Ishikawa (cell line): ENCODE measurements at regions not wholly inside any gene's neighbourhood (a gene's known extent, or its start where the extent isn't known, plus 50 kb on each side); places are given as distances from the start of the nearest gene placed in this dataset.

Source experiments
- CEBPB ChIP-seq: IDR thresholded peaks from 2 replicates; pipeline ENCODE4 v1.6.1; 2012
- CREB1 ChIP-seq: IDR thresholded peaks from 2 replicates; pipeline ENCODE4 v1.6.1; 2012; ENCODE audit warnings: low read depth
- EGR1 ChIP-seq: IDR thresholded peaks from 2 replicates; pipeline ENCODE4 v1.6.1; 2012
- EP300 ChIP-seq: IDR thresholded peaks from 2 replicates; pipeline ENCODE4 v1.6.1; 2012; ENCODE audit warnings: borderline replicate concordance
- FOXM1 ChIP-seq: IDR thresholded peaks from 2 replicates; pipeline ENCODE4 v1.6.1; 2012; ENCODE audit warnings: low read depth, borderline replicate concordance
- NFIC ChIP-seq: IDR thresholded peaks from 2 replicates; pipeline ENCODE4 v1.6.1; 2012
- RAD21 ChIP-seq: IDR thresholded peaks from 2 replicates; pipeline ENCODE4 v1.6.1; 2012; ENCODE audit warnings: low read depth
- TAF1 ChIP-seq: IDR thresholded peaks from 2 replicates; pipeline ENCODE4 v1.6.1; 2012; ENCODE audit warnings: low read depth, mild to moderate bottlenecking
- TCF12 ChIP-seq: IDR thresholded peaks from 2 replicates; pipeline ENCODE4 v1.6.1; 2012; ENCODE audit warnings: low read depth
- TEAD4 ChIP-seq: IDR thresholded peaks from 2 replicates; pipeline ENCODE4 v1.6.1; 2012
- YY1 ChIP-seq: IDR thresholded peaks from 2 replicates; pipeline ENCODE4 v1.6.1; 2012; ENCODE audit warnings: low read depth
- ZBTB7A ChIP-seq: IDR thresholded peaks from 2 replicates; pipeline ENCODE4 v1.6.1; 2012; ENCODE audit warnings: low read depth
- TF ChIP-seq, protein P1 (sequence below): IDR thresholded peaks from 2 replicates; pipeline ENCODE4 v1.6.1; 2012
- TF ChIP-seq, protein P2 (sequence below): IDR thresholded peaks from 2 replicates; pipeline ENCODE4 v1.6.1; 2012; ENCODE audit warnings: low read depth, mild to moderate bottlenecking
- TF ChIP-seq, protein P3 (sequence below): IDR thresholded peaks from 2 replicates; pipeline ENCODE4 v1.6.1; 2012

DNA sequence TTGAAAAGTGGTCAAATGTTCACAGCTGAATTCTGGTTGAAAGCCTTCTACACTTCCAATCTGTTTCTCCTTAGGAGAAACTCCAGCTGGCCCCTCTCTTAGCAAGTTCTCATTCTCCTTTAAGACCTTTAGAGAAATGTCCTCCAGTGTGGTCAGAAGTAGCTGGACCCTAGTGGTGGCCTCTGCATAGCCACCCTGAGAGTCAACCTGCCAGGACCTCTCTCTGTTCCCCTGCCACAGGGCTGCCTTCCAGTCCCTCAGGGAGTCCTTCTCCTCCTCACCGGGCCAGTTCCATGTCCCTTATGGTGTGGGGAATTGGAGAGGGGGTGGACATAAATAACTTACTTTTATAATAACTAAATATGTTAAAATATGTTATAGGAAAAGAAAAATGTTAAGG lies 200.9 kb upstream of the PKDCC start:
- TF ChIP-seq EGR1 (no peak), TCF12 (no peak), CEBPB (no peak), ZBTB7A (no peak), RAD21 (no peak)
- TF ChIP-seq, protein P1, sequence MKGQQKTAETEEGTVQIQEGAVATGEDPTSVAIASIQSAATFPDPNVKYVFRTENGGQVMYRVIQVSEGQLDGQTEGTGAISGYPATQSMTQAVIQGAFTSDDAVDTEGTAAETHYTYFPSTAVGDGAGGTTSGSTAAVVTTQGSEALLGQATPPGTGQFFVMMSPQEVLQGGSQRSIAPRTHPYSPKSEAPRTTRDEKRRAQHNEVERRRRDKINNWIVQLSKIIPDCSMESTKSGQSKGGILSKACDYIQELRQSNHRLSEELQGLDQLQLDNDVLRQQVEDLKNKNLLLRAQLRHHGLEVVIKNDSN: no peak

DNA sequence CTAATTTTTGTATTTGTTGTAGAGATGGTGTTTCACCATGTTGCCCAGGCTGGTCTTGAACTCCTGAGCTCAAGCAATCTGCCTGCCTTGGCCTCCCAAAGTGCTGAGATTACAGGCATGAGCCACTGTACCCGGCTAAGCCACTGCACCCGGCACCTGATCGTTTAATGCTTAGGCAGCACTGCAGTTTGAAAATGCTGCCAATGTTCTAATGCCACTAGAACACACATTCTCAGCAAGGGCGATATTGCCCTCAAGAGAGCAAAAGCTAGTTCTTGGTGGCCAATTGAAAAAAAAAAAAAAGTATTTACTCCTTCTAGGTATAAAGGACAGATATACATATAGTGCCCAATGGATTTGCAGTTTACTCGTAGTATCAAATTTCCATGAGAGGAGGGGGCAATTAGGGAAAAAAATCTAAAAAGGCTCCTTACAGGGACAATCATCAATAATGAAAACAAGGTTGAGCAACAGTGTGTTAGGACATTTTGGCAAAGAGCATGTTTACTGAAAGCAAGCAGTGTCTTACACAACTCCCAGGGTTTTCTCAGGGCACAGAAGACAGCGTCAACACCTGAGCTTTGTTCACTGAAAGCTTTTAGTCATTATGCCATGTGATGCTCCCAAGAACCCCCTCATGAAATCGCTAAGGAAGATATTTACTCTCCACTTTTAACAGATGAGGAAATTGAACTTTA lies 199.9 kb upstream of the PKDCC start:
- TF ChIP-seq TEAD4: no peak
- no peak for TF ChIP-seq RAD21
- no peak for TF ChIP-seq YY1
- TF ChIP-seq ZBTB7A: no peak
- TF ChIP-seq CEBPB: no peak
- no peak for TF ChIP-seq NFIC
- TF ChIP-seq, protein P2, sequence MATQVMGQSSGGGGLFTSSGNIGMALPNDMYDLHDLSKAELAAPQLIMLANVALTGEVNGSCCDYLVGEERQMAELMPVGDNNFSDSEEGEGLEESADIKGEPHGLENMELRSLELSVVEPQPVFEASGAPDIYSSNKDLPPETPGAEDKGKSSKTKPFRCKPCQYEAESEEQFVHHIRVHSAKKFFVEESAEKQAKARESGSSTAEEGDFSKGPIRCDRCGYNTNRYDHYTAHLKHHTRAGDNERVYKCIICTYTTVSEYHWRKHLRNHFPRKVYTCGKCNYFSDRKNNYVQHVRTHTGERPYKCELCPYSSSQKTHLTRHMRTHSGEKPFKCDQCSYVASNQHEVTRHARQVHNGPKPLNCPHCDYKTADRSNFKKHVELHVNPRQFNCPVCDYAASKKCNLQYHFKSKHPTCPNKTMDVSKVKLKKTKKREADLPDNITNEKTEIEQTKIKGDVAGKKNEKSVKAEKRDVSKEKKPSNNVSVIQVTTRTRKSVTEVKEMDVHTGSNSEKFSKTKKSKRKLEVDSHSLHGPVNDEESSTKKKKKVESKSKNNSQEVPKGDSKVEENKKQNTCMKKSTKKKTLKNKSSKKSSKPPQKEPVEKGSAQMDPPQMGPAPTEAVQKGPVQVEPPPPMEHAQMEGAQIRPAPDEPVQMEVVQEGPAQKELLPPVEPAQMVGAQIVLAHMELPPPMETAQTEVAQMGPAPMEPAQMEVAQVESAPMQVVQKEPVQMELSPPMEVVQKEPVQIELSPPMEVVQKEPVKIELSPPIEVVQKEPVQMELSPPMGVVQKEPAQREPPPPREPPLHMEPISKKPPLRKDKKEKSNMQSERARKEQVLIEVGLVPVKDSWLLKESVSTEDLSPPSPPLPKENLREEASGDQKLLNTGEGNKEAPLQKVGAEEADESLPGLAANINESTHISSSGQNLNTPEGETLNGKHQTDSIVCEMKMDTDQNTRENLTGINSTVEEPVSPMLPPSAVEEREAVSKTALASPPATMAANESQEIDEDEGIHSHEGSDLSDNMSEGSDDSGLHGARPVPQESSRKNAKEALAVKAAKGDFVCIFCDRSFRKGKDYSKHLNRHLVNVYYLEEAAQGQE: no peak
- TF ChIP-seq EGR1: no peak
- TF ChIP-seq, protein P3, sequence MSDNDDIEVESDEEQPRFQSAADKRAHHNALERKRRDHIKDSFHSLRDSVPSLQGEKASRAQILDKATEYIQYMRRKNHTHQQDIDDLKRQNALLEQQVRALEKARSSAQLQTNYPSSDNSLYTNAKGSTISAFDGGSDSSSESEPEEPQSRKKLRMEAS: no peak
- TF ChIP-seq CREB1: no peak
- no peak for TF ChIP-seq FOXM1
- TF ChIP-seq TCF12: no peak
- TF ChIP-seq, protein P1: no peak
- TF ChIP-seq TAF1: no peak
- no peak for TF ChIP-seq EP300

DNA sequence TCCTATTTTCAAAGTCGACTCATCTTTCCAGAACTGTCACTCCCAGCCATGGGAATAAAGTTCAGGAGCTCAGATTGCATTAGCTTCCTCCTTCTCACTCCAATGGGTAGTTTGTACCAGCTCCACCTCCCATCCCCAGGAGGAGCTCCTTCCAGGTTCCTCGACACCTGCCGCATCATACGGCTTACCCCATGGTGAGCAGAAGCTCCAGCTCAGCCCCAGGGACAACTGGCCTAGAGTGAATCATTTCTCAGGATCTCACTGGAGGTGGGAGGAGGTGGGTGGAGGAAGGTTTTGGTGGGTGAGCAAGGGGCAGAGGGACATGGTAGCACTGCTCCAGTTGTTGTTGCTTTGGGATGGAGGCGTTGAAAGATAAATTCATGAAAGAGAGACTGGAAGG lies 196.3 kb upstream of the PKDCC start:
- TF ChIP-seq EP300: no peak
- TF ChIP-seq, protein P3: no peak
- TF ChIP-seq ZBTB7A: no peak
- TF ChIP-seq TAF1: no peak
- no peak for TF ChIP-seq RAD21
- no peak for TF ChIP-seq TEAD4
- TF ChIP-seq EGR1: no peak
- TF ChIP-seq, protein P2: no peak
- no peak for TF ChIP-seq TCF12
- TF ChIP-seq, protein P1: no peak
- no peak for TF ChIP-seq FOXM1
- no peak for TF ChIP-seq NFIC
- TF ChIP-seq YY1: no peak
- TF ChIP-seq CREB1: no peak
- no peak for TF ChIP-seq CEBPB

DNA sequence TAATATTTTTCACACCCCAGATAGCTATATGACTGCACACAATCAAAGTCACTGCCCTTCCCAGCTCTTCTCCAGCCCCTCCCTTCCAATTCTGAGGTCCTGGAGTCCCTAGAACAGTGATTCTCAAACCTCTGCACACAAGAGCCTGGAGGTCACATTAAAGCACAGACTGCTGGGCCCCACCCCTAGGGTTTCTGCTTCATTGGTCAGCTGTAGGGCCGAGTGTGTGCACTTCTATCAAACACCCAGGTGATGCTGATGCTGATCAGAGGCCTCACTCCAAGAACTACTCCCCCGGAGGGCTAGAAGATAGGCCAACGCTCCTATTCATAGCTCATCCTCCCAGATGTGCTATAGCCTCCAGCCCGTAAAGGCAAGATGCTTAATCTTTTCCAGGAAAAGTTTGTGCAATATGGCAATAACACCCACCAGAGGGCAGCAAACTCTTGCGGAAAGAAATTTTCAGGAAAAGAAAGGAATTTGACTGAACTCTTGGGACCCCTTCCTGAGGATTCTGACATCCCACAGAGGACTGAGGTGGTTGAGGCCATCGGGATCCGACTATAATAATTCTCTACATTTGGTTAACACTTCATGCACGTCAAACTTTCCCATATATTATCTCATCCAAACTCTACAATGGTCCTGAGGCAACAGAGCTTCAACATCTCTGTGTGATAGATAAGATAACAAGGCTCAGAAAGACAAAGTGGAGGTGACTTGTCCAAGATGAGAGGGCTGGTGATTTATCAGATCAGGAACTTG lies 194.2 kb upstream of the PKDCC start:
- TF ChIP-seq CEBPB: peak; percentile 52; the same call in 1 of the 2 replicates
- TF ChIP-seq, protein P1: no peak
- TF ChIP-seq, protein P3: no peak
- peak; percentile 82 for TF ChIP-seq RAD21
- no peak for TF ChIP-seq NFIC

DNA sequence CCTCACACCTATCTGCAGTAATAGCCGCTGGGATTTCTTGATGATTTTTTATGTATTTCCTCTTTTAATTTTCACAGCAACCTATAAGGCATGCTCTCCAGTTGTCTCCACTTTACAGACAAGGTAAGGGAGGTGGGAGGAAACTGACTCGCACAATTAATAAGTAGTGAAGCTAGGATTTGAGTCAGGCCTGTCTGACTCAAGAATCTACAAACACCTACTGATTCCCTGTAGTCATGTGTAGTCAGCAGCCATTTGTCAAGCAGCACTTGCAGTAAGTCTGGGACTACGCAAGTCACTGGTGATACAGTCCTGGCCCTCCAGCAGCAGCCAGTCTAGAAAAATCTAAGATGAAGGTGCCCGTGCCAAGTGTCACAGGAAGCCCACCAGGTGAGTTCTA lies 193.6 kb upstream of the PKDCC start:
- no peak for TF ChIP-seq CEBPB
- TF ChIP-seq YY1: no peak
- TF ChIP-seq, protein P2: no peak
- no peak for TF ChIP-seq TCF12
- TF ChIP-seq, protein P1: no peak
- no peak for TF ChIP-seq TAF1
- no peak for TF ChIP-seq EP300
- TF ChIP-seq CREB1: no peak
- TF ChIP-seq RAD21: no peak
